ENCODE measurements at regions not wholly inside any gene's neighbourhood (a gene's known extent, or its start where the extent isn't known, plus 50 kb on each side); places are given as distances from the start of the nearest gene placed in this dataset.

DNA sequence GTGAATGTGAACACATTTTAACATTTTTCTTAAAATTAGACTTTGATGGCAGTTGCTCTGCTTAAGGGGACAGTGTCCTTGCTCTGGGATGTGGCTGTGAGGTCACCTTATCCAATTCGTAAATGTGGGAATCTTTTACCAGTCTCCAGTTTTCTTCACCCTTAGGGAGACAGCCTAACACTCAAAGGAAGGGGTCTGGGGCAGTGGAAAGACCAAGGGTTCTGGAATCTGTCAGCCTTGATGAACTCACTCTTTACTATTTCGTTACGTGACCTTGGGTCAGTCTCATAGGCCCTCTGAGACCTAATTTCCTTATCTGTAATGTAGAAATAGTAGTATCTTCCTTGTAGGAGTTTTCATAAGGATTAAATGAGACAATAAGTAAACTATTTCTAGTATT is 245.6 kb upstream of the ATP2B1 start:
- DNase-seq, result no peak
- Mint-ChIP-seq H3K4me3 (no peak overlapping the region), H3K36me3 (ENCODE audit: insufficient read depth) (no peaks in the 10 kb centered on the region), H3K27me3 (ENCODE audit: low read depth) (no peaks in the 10 kb centered on the region), H3K4me1 (ENCODE audit: low read depth) (peaks cover 27% of the 10 kb centered on the region), H3K9me3 (no peaks in the 10 kb centered on the region)
- no peak for ATAC-seq

DNA sequence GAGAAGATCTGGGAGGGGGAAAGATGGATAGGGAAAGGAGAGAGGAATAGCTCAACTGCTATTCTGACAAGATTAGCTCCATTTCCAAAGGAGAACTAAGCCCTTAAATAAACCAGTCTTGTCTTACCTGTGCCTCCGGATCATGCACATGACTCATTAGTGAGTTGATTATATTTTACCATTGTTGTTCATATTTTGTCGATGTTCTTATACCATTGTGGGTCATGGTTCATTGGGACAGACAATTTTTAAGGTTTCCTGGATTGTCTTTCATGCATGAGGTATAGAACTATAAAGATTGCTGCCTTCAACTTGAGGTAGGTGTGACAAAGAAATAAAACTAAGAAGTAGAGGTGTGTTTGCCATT is 243.0 kb upstream of the ATP2B1 start:
- no peak for DNase-seq
- H3K4me1 Mint-ChIP-seq (ENCODE audit: low read depth), result peaks cover 51% of the 10 kb centered on the region
- no peaks in the 10 kb centered on the region for H3K36me3 Mint-ChIP-seq (ENCODE audit: insufficient read depth)
- H3K27me3 Mint-ChIP-seq (ENCODE audit: low read depth), result no peaks in the 10 kb centered on the region
- no peaks in the 10 kb centered on the region for H3K9me3 Mint-ChIP-seq
- ATAC-seq, result no peak
- no peak overlapping the region for H3K4me3 Mint-ChIP-seq

DNA sequence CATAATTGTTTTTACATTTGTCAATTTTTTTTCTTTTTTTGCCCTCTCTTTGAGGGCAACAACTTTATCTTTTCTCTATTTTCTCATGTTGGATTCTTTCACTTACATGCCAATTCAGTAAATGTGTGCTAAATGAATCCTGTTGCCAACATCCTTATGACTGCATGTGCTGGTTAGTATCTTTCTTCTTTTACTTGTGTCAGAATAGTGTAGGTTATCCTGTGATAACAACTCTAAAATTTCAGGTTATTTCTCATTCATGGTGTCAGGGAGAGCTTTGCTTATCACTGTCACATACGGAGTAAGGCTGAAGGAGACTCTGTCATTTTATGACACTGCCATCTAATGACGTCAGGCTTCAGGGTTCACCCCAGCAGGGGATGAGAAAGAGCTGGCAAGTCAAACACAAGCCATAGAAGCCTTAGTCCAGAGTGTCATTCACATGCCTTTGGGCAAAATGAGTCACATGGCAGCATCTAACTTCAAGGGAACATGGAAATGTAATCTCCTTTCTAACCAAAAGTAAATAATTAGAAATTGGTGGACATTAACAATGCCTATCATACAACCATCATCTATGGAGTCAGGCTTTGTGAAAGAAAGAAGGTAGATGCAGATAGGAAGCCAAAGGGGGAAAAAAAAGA is 242.5 kb upstream of the ATP2B1 start:
- Mint-ChIP-seq H3K27me3 (ENCODE audit: low read depth) (no peaks in the 10 kb centered on the region), H3K4me1 (ENCODE audit: low read depth) (peaks cover 50% of the 10 kb centered on the region), H3K36me3 (ENCODE audit: insufficient read depth) (no peaks in the 10 kb centered on the region), H3K9me3 (no peaks in the 10 kb centered on the region), H3K4me3 (no peak overlapping the region)
- ATAC-seq (no peak), DNase-seq (no peak)

DNA sequence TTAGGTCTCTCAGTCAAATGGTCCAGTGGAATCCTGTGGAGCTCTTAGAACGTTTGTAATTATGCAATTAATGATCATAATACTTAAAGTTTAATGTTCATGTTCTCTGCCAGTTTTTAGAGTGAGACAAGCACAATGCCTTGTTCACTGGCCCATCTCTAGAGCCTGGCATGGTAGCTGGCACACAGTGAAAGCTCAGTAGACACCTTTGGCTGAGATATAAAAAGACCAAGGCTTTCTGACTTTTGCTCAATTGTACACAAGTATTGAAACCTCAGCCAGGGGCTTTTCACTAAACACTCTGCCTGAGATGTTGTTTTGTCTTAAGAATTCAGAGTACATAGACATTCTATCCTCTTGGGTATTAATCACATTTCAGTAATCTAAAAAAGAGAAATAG is 241.8 kb upstream of the ATP2B1 start:
- DNase-seq (no peak), ATAC-seq (no peak)
- H3K9me3 Mint-ChIP-seq, result no peaks in the 10 kb centered on the region
- peaks cover 54% of the 10 kb centered on the region for H3K4me1 Mint-ChIP-seq (ENCODE audit: low read depth)
- H3K27me3 Mint-ChIP-seq (ENCODE audit: low read depth), result no peaks in the 10 kb centered on the region
- peak overlapping the region; percentile 3 for H3K4me3 Mint-ChIP-seq
- no peaks in the 10 kb centered on the region for H3K36me3 Mint-ChIP-seq (ENCODE audit: insufficient read depth)

DNA sequence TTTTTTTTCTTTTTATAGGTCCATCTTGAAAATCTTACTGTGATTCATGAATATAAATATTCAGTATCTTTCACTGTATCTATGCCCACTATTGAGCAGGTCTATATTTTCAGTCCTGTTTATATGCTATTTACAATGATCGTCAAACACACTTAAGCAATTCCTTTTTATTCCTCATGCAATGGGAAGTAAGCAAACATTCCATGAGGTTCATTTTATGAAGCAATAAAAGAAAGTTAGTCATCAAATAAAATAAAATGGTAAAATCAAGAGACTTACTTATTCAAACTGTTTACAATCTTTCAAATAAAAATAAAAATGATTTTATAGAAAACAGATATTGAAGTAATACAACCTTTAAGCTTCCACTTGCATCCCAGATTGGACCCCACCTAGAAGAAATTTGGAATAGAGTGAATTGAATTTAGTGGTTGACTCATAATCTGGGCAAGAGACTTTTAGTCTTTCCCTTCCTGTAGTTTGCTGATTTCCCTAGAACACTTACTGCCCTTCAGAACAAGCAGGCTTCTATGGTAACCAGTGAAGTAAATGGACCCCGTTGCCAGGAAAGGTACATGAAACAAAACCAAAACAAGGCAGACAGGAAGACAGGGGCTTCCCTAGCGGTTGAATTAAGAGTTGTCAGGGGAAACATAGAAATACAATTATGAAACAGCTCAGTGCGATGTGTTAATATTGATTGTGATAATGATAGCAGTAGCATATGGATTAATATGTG is 241.0 kb upstream of the ATP2B1 start:
- Mint-ChIP-seq H3K36me3 (ENCODE audit: insufficient read depth) (no peaks in the 10 kb centered on the region), H3K9me3 (no peaks in the 10 kb centered on the region), H3K4me3 (peak overlapping the region; percentile 3), H3K4me1 (ENCODE audit: low read depth) (peaks cover 54% of the 10 kb centered on the region), H3K27me3 (ENCODE audit: low read depth) (no peaks in the 10 kb centered on the region)
- ATAC-seq (peak; percentile 82 to 86), DNase-seq (peak; percentile 18)

DNA sequence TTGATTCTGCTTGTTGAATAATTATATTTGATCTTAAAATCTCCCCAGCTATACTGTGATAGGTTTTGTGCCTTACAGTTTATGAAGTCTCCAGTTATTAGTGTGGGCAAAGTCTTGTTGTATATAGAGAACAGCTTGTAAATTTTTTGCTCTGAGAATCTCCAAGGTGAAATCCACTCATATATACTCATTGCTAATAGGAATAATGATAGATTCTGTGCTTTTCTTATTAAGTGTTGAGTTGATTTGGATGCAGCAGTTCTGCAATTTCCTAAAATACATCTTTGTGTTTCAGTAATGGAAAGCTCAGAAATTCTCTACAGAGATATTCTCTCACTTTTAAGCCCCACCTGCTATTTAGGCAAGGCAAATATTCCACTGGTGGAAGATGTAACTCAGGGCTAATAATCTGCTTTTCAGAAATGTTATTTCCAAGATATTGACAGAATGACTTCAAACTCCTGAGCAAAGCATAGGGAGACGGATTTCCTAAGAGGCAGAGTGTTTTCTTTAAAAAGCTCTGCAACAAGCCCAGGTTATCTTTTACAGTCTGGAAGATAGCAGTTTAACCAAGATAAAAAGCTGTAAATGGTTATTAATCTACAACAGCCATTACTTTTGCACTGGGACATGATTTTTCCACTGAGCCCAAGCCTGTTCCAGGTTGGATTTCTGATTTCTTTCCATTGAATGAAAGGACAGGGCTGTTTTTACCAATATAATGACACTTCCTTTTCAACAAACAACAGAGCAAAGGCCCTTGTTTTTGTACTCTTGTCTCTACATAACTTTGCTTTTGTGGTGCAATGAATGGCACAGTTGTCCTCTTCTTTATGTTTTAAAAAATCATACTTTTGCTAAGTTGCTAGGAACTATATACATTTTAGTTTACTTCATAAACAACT is 239.9 kb upstream of the ATP2B1 start:
- Mint-ChIP-seq H3K4me1 (ENCODE audit: low read depth) (peaks cover 58% of the 10 kb centered on the region), H3K36me3 (ENCODE audit: insufficient read depth) (no peaks in the 10 kb centered on the region), H3K27me3 (ENCODE audit: low read depth) (no peaks in the 10 kb centered on the region), H3K4me3 (no peak overlapping the region), H3K9me3 (no peaks in the 10 kb centered on the region)
- DNase-seq, result no peak
- no peak for ATAC-seq

DNA sequence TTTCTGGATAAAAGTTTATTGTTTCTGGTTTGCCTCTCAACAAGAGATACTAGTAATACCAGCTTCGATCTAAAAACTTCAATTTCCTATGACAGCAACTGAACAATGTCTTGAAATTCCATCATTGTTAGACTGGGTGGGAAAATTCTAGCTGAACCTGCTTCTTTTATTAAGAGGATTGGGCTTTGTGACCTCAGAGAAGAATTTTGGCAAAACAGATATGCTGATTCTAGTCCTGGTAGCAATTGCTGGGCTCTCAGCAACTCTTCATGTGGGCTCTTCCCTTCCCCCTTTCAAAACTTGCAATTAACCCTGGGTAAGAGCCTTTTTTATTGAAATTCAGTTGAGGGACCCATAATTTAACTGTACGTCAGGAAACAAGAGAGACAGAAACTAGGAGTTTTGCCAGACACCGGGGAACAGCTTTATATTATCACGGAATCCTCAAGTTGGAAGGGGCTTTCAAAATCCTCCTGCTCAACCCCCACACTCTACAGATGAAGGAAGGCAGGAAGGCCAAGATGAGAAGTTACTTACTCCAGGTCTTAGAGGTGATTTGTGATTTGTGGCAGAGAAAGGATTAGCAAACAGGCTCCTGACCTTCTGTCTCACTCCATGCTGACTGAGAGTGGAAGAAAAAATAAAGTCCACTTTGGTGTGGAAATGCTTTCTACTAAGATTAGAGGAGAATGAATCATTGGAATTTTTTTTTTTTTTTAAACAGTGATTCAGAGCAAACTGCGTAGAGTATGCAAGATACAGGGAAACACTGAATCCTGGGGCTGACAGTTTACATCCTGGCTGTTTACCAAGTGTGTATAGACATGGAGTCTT is 239.0 kb upstream of the ATP2B1 start:
- no peak overlapping the region for H3K4me3 Mint-ChIP-seq
- H3K36me3 Mint-ChIP-seq (ENCODE audit: insufficient read depth), result no peaks in the 10 kb centered on the region
- ATAC-seq, result peak; percentile 40 to 56
- no peaks in the 10 kb centered on the region for H3K9me3 Mint-ChIP-seq
- H3K4me1 Mint-ChIP-seq (ENCODE audit: low read depth), result peaks cover 64% of the 10 kb centered on the region
- H3K27me3 Mint-ChIP-seq (ENCODE audit: low read depth), result no peaks in the 10 kb centered on the region
- no peak for DNase-seq

DNA sequence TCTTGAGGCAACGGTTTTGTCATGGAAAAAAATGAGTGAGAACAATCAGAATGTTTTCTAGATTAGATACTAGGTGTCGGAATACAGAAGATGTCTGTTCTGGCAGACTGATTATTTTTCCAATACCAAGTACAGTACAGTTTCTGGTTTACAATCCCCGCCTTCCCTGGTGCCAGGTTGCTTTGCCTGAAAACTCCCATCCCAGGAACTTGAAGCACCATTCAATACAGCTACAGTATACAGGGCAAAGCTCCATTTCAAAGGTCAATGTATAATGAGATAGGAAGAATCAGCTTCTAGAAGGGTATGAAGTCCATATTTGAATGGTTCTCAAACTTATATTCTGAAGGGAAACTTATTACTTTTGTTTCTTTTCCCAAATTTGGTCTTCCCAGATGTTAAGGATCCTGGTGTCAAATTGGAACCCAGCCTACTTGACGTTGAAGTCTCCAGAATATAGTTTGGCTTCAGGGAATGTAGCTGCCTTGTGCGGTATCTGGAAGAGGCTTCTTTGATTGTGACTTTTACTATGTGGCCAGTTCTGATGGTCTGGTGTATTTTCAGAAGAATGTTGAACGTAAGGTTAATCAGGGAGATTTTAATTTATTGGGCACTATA is 238.0 kb upstream of the ATP2B1 start:
- Mint-ChIP-seq H3K36me3 (ENCODE audit: insufficient read depth) (no peaks in the 10 kb centered on the region), H3K9me3 (no peaks in the 10 kb centered on the region), H3K27me3 (ENCODE audit: low read depth) (no peaks in the 10 kb centered on the region), H3K4me1 (ENCODE audit: low read depth) (peaks cover 65% of the 10 kb centered on the region), H3K4me3 (no peak overlapping the region)
- no peak for DNase-seq
- no peak for ATAC-seq

DNA sequence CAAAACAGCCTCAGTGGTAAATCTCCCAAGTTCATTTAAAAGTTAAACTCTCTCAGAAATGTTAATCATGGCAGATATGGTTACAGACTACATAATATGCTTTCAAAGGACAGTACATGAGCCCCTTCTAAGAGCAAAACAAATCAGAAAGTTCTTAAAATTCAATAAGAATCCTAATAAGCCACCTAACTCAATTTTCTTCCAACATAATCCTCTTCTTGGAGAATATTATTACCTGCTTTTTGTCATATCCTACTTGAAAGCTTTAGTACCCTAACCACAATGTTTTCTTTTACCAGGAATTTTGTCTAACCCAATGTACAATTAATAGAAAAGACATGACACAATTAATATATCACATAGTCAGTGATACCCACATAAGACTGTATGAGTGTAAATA is 236.5 kb upstream of the ATP2B1 start:
- ATAC-seq (no peak), DNase-seq (no peak)
- H3K4me1 Mint-ChIP-seq (ENCODE audit: low read depth), result peaks cover 54% of the 10 kb centered on the region
- H3K9me3 Mint-ChIP-seq, result no peaks in the 10 kb centered on the region
- no peak overlapping the region for H3K4me3 Mint-ChIP-seq
- H3K27me3 Mint-ChIP-seq (ENCODE audit: low read depth), result no peaks in the 10 kb centered on the region
- H3K36me3 Mint-ChIP-seq (ENCODE audit: insufficient read depth), result no peaks in the 10 kb centered on the region

DNA sequence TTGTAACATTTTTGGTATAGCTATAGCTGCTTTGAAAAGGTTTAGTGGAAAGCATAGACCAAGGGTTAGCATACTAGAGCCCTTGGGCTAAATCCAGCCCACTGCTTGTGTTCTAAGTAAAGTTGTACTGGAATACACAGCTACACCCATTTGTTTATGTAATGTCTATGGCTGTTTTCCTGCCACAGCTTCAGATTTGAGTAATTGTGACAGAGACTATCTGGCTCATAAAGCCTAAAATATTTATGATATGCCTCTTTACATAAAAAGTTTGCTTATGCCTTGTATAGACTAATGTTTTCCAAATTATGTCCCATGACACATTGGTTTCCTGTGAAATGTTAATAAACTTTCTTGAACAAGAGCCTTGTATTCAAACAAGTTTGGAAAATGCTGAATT is 234.8 kb upstream of the ATP2B1 start:
- ATAC-seq, result no peak
- Mint-ChIP-seq H3K4me3 (no peak overlapping the region), H3K36me3 (ENCODE audit: insufficient read depth) (no peaks in the 10 kb centered on the region), H3K9me3 (no peaks in the 10 kb centered on the region), H3K27me3 (ENCODE audit: low read depth) (no peaks in the 10 kb centered on the region), H3K4me1 (ENCODE audit: low read depth) (peaks cover 39% of the 10 kb centered on the region)
- DNase-seq, result no peak

DNA sequence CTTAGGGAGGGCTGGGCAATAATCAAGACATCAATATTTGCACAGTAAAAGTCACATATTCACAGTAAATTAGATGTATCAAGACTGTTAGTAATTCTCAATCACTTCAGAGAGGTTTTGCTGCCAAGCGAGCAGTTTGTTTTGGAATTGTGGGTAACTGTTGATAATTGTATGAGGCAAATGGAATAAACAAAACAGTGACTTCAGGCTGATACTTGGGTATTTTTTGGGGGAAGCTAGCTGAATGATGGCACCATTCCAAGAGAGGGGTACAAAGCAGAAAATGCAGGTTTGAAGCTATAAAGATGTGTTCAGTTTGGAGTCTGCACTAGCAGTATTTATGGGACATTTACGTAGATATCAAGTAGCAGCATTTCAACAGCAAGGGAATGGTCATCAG is 232.8 kb upstream of the ATP2B1 start:
- Mint-ChIP-seq H3K4me3 (no peak overlapping the region), H3K9me3 (no peaks in the 10 kb centered on the region), H3K27me3 (ENCODE audit: low read depth) (no peaks in the 10 kb centered on the region), H3K4me1 (ENCODE audit: low read depth) (peaks cover 22% of the 10 kb centered on the region), H3K36me3 (ENCODE audit: insufficient read depth) (no peaks in the 10 kb centered on the region)
- DNase-seq (no peak), ATAC-seq (no peak)

DNA sequence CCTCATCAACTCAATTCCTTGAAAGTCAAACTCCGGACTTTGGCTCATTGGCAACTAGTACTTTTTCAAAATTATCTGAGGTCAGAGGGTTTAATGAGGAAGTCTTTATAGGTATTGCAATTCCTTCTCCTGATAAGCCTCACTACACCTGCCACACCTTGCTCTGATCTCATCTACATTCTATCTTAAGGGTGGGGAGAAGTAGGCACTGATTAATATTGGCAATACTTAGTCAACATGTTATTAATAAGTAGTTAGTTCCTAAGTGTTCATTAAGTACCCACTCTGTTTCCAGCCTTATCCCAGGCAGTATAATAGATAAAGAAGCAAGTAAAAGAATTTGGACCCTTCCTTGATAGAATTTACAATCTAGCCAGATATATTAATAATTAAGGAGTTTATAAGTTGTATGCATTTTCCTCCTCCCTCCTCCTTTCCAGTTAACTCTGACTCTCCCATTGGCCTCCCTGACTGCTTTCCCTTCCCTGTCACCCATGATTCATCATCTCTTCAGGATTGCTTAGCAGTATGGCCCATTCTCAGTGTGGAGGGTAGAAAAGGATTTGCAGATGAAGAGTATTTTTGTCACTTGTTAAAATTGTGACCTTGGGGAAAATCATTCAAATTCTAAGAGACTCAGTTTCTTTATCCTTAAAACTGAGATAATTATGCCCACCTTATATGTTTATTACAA is 231.0 kb upstream of the ATP2B1 start:
- no peak for DNase-seq
- Mint-ChIP-seq H3K4me1 (ENCODE audit: low read depth) (peaks cover 27% of the 10 kb centered on the region), H3K9me3 (no peaks in the 10 kb centered on the region), H3K4me3 (no peak overlapping the region), H3K27me3 (ENCODE audit: low read depth) (no peaks in the 10 kb centered on the region), H3K36me3 (ENCODE audit: insufficient read depth) (no peaks in the 10 kb centered on the region)
- ATAC-seq, result no peak

DNA sequence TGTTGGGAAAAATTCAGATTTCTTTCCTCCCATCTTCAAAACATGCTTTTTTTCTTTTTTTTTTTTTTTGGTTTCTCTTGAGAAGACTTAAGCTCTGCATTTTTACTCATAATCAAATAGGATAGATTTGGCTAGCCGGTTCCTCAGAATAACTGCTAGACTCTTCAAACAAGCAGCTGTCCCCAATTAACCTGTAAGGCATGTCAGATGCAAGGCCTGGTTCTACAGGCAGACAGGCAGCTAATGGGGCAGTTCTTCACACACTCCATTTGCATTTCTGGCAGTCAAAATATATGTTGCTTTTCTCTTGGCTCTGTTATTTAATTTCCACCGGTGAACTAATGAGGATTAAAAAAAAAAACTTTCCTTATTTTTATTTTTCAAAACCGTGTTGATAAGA is 228.0 kb upstream of the ATP2B1 start:
- Mint-ChIP-seq H3K4me1 (ENCODE audit: low read depth) (peaks cover 30% of the 10 kb centered on the region), H3K27me3 (ENCODE audit: low read depth) (no peaks in the 10 kb centered on the region), H3K4me3 (no peak overlapping the region), H3K36me3 (ENCODE audit: insufficient read depth) (no peaks in the 10 kb centered on the region), H3K9me3 (no peaks in the 10 kb centered on the region)
- no peak for DNase-seq
- ATAC-seq, result no peak
